ENCODE measurements at regions not wholly inside any gene's neighbourhood (a gene's known extent, or its start where the extent isn't known, plus 50 kb on each side); places are given as distances from the start of the nearest gene placed in this dataset.
"Not testable (repeated sequence)": the region's sequence is repeated elsewhere in the genome, so short reads cannot be mapped to it uniquely, and the experiment has no call there.

GRCh38 chr4:58825278-58825677 is 1715.1 kb upstream of the IGFBP7 start:
- H3K36me3 ChIP-seq (ENCODE audit: control insufficient read depth, low read length), result no peaks in the 10 kb centered on the region
- no peaks in the 10 kb centered on the region for H3K79me2 ChIP-seq (ENCODE audit: control insufficient read depth, low read length)
- no peak overlapping the region for H3K4me3 ChIP-seq (ENCODE audit: low read length)
- H3K4me1 ChIP-seq (ENCODE audit: control insufficient read depth, low read length), result no peaks in the 10 kb centered on the region
- H3K27me3 ChIP-seq (ENCODE audit: control insufficient read depth, low read length), result no peaks in the 10 kb centered on the region
- no peaks in the 10 kb centered on the region for H3K9me3 ChIP-seq (ENCODE audit: control insufficient read depth, insufficient read depth, low read length)
- no peak overlapping the region for H3K27ac ChIP-seq (ENCODE audit: low read depth, low read length)
- H3K9me2 ChIP-seq (replicated peaks; ENCODE audit: control insufficient read depth, low read length), result no peaks in the 10 kb centered on the region
- TF ChIP-seq EZH2phosphoT487 (IDR thresholded peaks at IDR 0.05; ENCODE audit: borderline replicate concordance, low read length) (no peak), CTCF (IDR thresholded peaks at IDR 0.05; ENCODE audit: low read depth, low read length, poor library complexity, severe bottlenecking) (no peak)
- no peaks in the 10 kb centered on the region for H3F3A ChIP-seq (ENCODE audit: control insufficient read depth, insufficient read depth)
- H3K4me2 ChIP-seq (ENCODE audit: low read length), result no peak overlapping the region
- no peaks in the 10 kb centered on the region for H4K20me1 ChIP-seq (ENCODE audit: control insufficient read depth, insufficient read depth, low read depth, low read length)

- not testable (repeated sequence) for H3K9me2 ChIP-seq (replicated peaks; ENCODE audit: control insufficient read depth, low read length); H3F3A ChIP-seq (ENCODE audit: control insufficient read depth, insufficient read depth); H3K36me3 ChIP-seq (ENCODE audit: control insufficient read depth, low read length); H3K9me3 ChIP-seq (ENCODE audit: control insufficient read depth, insufficient read depth, low read length); H4K20me1 ChIP-seq (ENCODE audit: control insufficient read depth, insufficient read depth, low read depth, low read length); H3K27me3 ChIP-seq (ENCODE audit: control insufficient read depth, low read length); H3K27ac ChIP-seq (ENCODE audit: low read depth, low read length); H3K4me3 ChIP-seq (ENCODE audit: low read length); H3K4me1 ChIP-seq (ENCODE audit: control insufficient read depth, low read length); H3K79me2 ChIP-seq (ENCODE audit: control insufficient read depth, low read length); H3K4me2 ChIP-seq (ENCODE audit: low read length)
Measured at GRCh38 chr4:58818560-58818959, 1708.4 kb upstream of the IGFBP7 start.

GRCh38 chr4:58809948-58810347 is 1699.8 kb upstream of the IGFBP7 start:
- H3K36me3 ChIP-seq (ENCODE audit: control insufficient read depth, low read length), result no peaks in the 10 kb centered on the region
- no peak overlapping the region for H3K4me2 ChIP-seq (ENCODE audit: low read length)
- no peaks in the 10 kb centered on the region for H3K79me2 ChIP-seq (ENCODE audit: control insufficient read depth, low read length)
- no peaks in the 10 kb centered on the region for H3K9me2 ChIP-seq (replicated peaks; ENCODE audit: control insufficient read depth, low read length)
- H4K20me1 ChIP-seq (ENCODE audit: control insufficient read depth, insufficient read depth, low read depth, low read length), result no peaks in the 10 kb centered on the region
- no peaks in the 10 kb centered on the region for H3F3A ChIP-seq (ENCODE audit: control insufficient read depth, insufficient read depth)
- no peak overlapping the region for H3K4me3 ChIP-seq (ENCODE audit: low read length)
- no peak for TF ChIP-seq CTCF (IDR thresholded peaks at IDR 0.05; ENCODE audit: low read depth, low read length, poor library complexity, severe bottlenecking)
- no peak for TF ChIP-seq EZH2phosphoT487 (IDR thresholded peaks at IDR 0.05; ENCODE audit: borderline replicate concordance, low read length)
- no peaks in the 10 kb centered on the region for H3K4me1 ChIP-seq (ENCODE audit: control insufficient read depth, low read length)
- no peaks in the 10 kb centered on the region for H3K9me3 ChIP-seq (ENCODE audit: control insufficient read depth, insufficient read depth, low read length)
- no peak overlapping the region for H3K27ac ChIP-seq (ENCODE audit: low read depth, low read length)
- no peaks in the 10 kb centered on the region for H3K27me3 ChIP-seq (ENCODE audit: control insufficient read depth, low read length)

GRCh38 chr4:58809366-58809765 is 1699.2 kb upstream of the IGFBP7 start:
- TF ChIP-seq CTCF (IDR thresholded peaks at IDR 0.05; ENCODE audit: low read depth, low read length, poor library complexity, severe bottlenecking) (no peak), EZH2phosphoT487 (IDR thresholded peaks at IDR 0.05; ENCODE audit: borderline replicate concordance, low read length) (no peak)
- Histone ChIP-seq H3F3A (ENCODE audit: control insufficient read depth, insufficient read depth) (no peaks in the 10 kb centered on the region), H3K27me3 (ENCODE audit: control insufficient read depth, low read length) (no peaks in the 10 kb centered on the region), H3K4me2 (ENCODE audit: low read length) (no peak overlapping the region), H3K4me3 (ENCODE audit: low read length) (no peak overlapping the region), H3K36me3 (ENCODE audit: control insufficient read depth, low read length) (no peaks in the 10 kb centered on the region), H3K9me2 (replicated peaks; ENCODE audit: control insufficient read depth, low read length) (no peaks in the 10 kb centered on the region), H3K27ac (ENCODE audit: low read depth, low read length) (no peak overlapping the region), H3K79me2 (ENCODE audit: control insufficient read depth, low read length) (no peaks in the 10 kb centered on the region), H3K9me3 (ENCODE audit: control insufficient read depth, insufficient read depth, low read length) (no peaks in the 10 kb centered on the region), H4K20me1 (ENCODE audit: control insufficient read depth, insufficient read depth, low read depth, low read length) (no peaks in the 10 kb centered on the region), H3K4me1 (ENCODE audit: control insufficient read depth, low read length) (no peaks in the 10 kb centered on the region)

Data from DOHH2 (cell line).